SK-N-SH (cell line): ENCODE measurements at regions not wholly inside any gene's neighbourhood (a gene's known extent, or its start where the extent isn't known, plus 50 kb on each side); places are given as distances from the start of the nearest gene placed in this dataset.
"Not testable (repeated sequence)": the region's sequence is repeated elsewhere in the genome, so short reads cannot be mapped to it uniquely, and the experiment has no call there.

Experiments
- CTCF ChIA-PET: fragments of 300-600, 350-600 bp; formaldehyde crosslinking; extraction: SDS; loops from one replicate; lab custom pipeline; 2021; lab: Yijun Ruan, JAX
- POLR2A ChIA-PET: fragments of 350-600 bp; sonication (Branson Sonifier 250); formaldehyde crosslinking; extraction: SDS; loops from one replicate; lab custom pipeline; 2020; ENCODE audit warnings: antibody characterized with exemption, inconsistent platforms; lab: Yijun Ruan, JAX
- DNase-seq: peaks from one replicate; pipeline ENCODE4 v3.0.0; 2012
- H2AFZ ChIP-seq: fragments of 200-600 bp; sonication (generic); 2 replicates; pipeline ENCODE4 v1.8.1; 2016; ENCODE audit warnings: antibody characterized with exemption, mild to moderate bottlenecking, low read depth
- H3F3A ChIP-seq: fragments of 200-600 bp; sonication (generic); replicated peaks from 2 replicates; pipeline ENCODE3; 2016; ENCODE audit warnings: antibody characterized with exemption, mild to moderate bottlenecking; ENCODE audit not compliant: insufficient read depth
- H3K27ac ChIP-seq, 2 experiments: fragments of 200-500 bp in 1 of 2; fragments of 200-600 bp in 1 of 2; sonication (Bioruptor generic) in 1 of 2; sonication (generic), shearing (Covaris generic) in 1 of 2; 2 replicates each; pipeline versions ENCODE4 v1.5.1 to v1.6.1; 2014 to 2016; ENCODE audit warnings: low read depth in 2 of 2, inconsistent platforms in 1 of 2, low read length in 1 of 2, mild to moderate bottlenecking in 1 of 2, mixed read lengths in 1 of 2
- H3K27me3 ChIP-seq: fragments of 200-600 bp; sonication (generic), shearing (Covaris generic); 2 replicates; pipeline ENCODE4 v1.6.1; 2016; ENCODE audit warnings: mixed run types; ENCODE audit not compliant: insufficient read depth
- H3K36me3 ChIP-seq, 2 experiments: fragments of 200-500 bp in 1 of 2; fragments of 200-600 bp in 1 of 2; sonication (Bioruptor generic) in 1 of 2; sonication (generic) in 1 of 2; replicated peaks in 1 of 2; 2 replicates each; pipeline versions ENCODE3 to v1.5.1; 2014 to 2016; ENCODE audit warnings: low read length in 1 of 2, mild to moderate bottlenecking in 1 of 2; ENCODE audit not compliant: insufficient read depth in 2 of 2, control insufficient read depth in 1 of 2
- H3K4me1 ChIP-seq, 2 experiments: fragments of 200-500 bp in 1 of 2; fragments of 200-600 bp in 1 of 2; sonication (Bioruptor generic) in 1 of 2; sonication (generic), shearing (Covaris generic) in 1 of 2; 2 replicates each; pipeline versions ENCODE4 v1.5.1 to v1.6.1; 2014 to 2016; ENCODE audit warnings: low read depth in 1 of 2, low read length in 1 of 2, mixed run types in 1 of 2; ENCODE audit not compliant: insufficient read depth in 2 of 2, control insufficient read depth in 1 of 2
- H3K4me2 ChIP-seq: fragments of 200-600 bp; sonication (generic), shearing (Covaris generic); 2 replicates; pipeline ENCODE4 v1.6.1; 2017; ENCODE audit warnings: mixed run types
- H3K4me3 ChIP-seq, 2 experiments: fragments of 200-500 bp in 1 of 2; fragments of 200-600 bp in 1 of 2; sonication (Bioruptor generic) in 1 of 2; sonication (generic), shearing (Covaris generic) in 1 of 2; 2 replicates each; pipeline versions ENCODE4 v1.5.1 to v1.8.1; 2014 to 2016; ENCODE audit warnings: low read depth in 2 of 2, inconsistent platforms in 1 of 2, low read length in 1 of 2, mild to moderate bottlenecking in 1 of 2, mixed read lengths in 1 of 2, moderate library complexity in 1 of 2
- H3K79me2 ChIP-seq: fragments of 200-600 bp; sonication (generic); 2 replicates; pipeline ENCODE4 v1.8.1; 2017; ENCODE audit warnings: mild to moderate bottlenecking; ENCODE audit not compliant: insufficient read depth
- H3K9ac ChIP-seq: fragments of 200-600 bp; sonication (generic); 2 replicates; pipeline ENCODE4 v1.6.1; 2017; ENCODE audit warnings: mixed run types
- H3K9me2 ChIP-seq: fragments of 200-600 bp; sonication (generic); 2 replicates; pipeline ENCODE4 v1.6.1; 2017; ENCODE audit warnings: mixed run types
- H3K9me3 ChIP-seq: fragments of 200-600 bp; sonication (generic); 2 replicates; pipeline ENCODE4 v1.6.1; 2017; ENCODE audit warnings: mixed run types, mild to moderate bottlenecking, moderate library complexity
- H4K20me1 ChIP-seq: fragments of 200-600 bp; sonication (generic); 2 replicates; pipeline ENCODE4 v1.6.1; 2017; ENCODE audit warnings: mild to moderate bottlenecking, mixed run types; ENCODE audit not compliant: insufficient read depth
- FOSL2 ChIP-seq: IDR thresholded peaks from 2 replicates; pipeline ENCODE4 v1.4.0; 2012; ENCODE audit warnings: low read depth, mild to moderate bottlenecking, moderate library complexity, borderline replicate concordance
- GABPA ChIP-seq: IDR thresholded peaks from 2 replicates; pipeline ENCODE4 v1.4.0; 2012; ENCODE audit warnings: low read depth, mild to moderate bottlenecking
- GATA2 ChIP-seq: sonication (generic); formaldehyde crosslinking; IDR thresholded peaks from 2 replicates; pipeline ENCODE4 v1.5.0; 2020; ENCODE audit warnings: mild to moderate bottlenecking, missing genetic modification reagents
- JUND ChIP-seq: IDR thresholded peaks from 2 replicates; pipeline ENCODE4 v1.4.0; 2012
- WGBS: methylation state at CpG from one replicate; pipeline ENCODE4 v1.1.6; 2017; ENCODE audit warnings: low lambda C conversion rate; 5-methylcytosine and 5-hydroxymethylcytosine counted together
- TF ChIP-seq, protein P1 (sequence below): IDR thresholded peaks from 2 replicates; pipeline ENCODE4; 2012
- TF ChIP-seq, protein P2 (sequence below): IDR thresholded peaks from 2 replicates; pipeline ENCODE4 v1.4.0; 2012; ENCODE audit warnings: low read depth, borderline replicate concordance
- TF ChIP-seq, protein P3 (sequence below): fragments of 150-350 bp; IDR thresholded peaks from 2 replicates; pipeline ENCODE4 v1.6.1; 2016; ENCODE audit warnings: mild to moderate bottlenecking, low read depth, low read length

DNA sequence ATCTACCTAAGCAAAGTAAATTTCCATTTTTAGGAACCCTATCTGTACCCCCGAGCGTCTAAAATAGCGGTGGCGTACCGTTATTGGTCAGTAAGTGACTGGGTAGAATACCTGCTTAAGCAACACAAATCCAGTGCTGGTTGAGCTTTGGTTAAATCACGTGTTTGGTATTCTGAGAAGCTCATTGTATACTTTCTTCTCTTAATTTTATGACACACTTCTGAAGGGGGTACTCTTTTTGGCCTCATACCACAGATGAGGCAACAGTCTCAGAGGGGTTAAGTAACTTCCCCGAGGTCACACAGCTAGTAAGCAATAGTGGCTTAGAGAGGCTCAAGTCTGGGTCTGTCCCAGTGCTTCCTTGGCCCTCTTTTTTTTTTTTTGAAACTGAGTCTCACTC, 151.2 kb downstream of the TFAP2C start:
- WGBS, result 17% methylated on average over 7 of the region's 7 CpGs
- Histone ChIP-seq H3F3A (no peaks in the 10 kb centered on the region), H3K36me3 (no peaks in the 10 kb centered on the region), H3K4me2 (no peak overlapping the region), H3K27me3 (peaks cover 49% of the 10 kb centered on the region), H3K4me3 (no peak overlapping the region), H3K79me2 (no peaks in the 10 kb centered on the region), H3K9me2 (no peaks in the 10 kb centered on the region), H3K4me1 (no peaks in the 10 kb centered on the region)
- ChIA-PET CTCF (interaction anchor here (0.6 kb wide), 1 partner anchor 152 kb away, joined by 3 read pairs; no protein-coding TSS in a partner anchor), POLR2A (no interaction called here)
- no peak for DNase-seq
- TF ChIP-seq GATA2 (no peak), JUND (no peak)
- TF ChIP-seq, protein P1, sequence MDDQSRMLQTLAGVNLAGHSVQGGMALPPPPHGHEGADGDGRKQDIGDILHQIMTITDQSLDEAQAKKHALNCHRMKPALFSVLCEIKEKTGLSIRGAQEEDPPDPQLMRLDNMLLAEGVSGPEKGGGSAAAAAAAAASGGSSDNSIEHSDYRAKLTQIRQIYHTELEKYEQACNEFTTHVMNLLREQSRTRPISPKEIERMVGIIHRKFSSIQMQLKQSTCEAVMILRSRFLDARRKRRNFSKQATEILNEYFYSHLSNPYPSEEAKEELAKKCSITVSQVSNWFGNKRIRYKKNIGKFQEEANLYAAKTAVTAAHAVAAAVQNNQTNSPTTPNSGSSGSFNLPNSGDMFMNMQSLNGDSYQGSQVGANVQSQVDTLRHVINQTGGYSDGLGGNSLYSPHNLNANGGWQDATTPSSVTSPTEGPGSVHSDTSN, result no peak
- TF ChIP-seq, protein P2, sequence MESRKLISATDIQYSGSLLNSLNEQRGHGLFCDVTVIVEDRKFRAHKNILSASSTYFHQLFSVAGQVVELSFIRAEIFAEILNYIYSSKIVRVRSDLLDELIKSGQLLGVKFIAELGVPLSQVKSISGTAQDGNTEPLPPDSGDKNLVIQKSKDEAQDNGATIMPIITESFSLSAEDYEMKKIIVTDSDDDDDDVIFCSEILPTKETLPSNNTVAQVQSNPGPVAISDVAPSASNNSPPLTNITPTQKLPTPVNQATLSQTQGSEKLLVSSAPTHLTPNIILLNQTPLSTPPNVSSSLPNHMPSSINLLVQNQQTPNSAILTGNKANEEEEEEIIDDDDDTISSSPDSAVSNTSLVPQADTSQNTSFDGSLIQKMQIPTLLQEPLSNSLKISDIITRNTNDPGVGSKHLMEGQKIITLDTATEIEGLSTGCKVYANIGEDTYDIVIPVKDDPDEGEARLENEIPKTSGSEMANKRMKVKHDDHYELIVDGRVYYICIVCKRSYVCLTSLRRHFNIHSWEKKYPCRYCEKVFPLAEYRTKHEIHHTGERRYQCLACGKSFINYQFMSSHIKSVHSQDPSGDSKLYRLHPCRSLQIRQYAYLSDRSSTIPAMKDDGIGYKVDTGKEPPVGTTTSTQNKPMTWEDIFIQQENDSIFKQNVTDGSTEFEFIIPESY, result no peak
- TF ChIP-seq, all 33 proteins: peak for 0
- Histone ChIP-seq H2AFZ (no peak overlapping the region), H4K20me1 (no peaks in the 10 kb centered on the region), H3K9me3 (no peaks in the 10 kb centered on the region), H3K9ac (no peak overlapping the region), H3K27ac (no peak overlapping the region)

GRCh38 chr20:56781108-56781739, 152.1 kb downstream of the TFAP2C start:
- H3K27me3 ChIP-seq, result peaks cover 41% of the 10 kb centered on the region
- DNase-seq, result no peak
- H3K9ac ChIP-seq, result no peak overlapping the region
- no peaks in the 10 kb centered on the region for H4K20me1 ChIP-seq
- H3K79me2 ChIP-seq, result no peaks in the 10 kb centered on the region
- ChIA-PET CTCF (interaction anchor here (0.8 kb wide), 1 partner anchor 10 kb away, joined by 3 read pairs; no protein-coding TSS in a partner anchor), POLR2A (no interaction called here)
- no peak overlapping the region for H3K4me2 ChIP-seq
- no peaks in the 10 kb centered on the region for H3F3A ChIP-seq
- H3K36me3 ChIP-seq, result no peaks in the 10 kb centered on the region
- no peak overlapping the region for H3K4me3 ChIP-seq
- TF ChIP-seq FOSL2, result no peak
- TF ChIP-seq, protein P3, sequence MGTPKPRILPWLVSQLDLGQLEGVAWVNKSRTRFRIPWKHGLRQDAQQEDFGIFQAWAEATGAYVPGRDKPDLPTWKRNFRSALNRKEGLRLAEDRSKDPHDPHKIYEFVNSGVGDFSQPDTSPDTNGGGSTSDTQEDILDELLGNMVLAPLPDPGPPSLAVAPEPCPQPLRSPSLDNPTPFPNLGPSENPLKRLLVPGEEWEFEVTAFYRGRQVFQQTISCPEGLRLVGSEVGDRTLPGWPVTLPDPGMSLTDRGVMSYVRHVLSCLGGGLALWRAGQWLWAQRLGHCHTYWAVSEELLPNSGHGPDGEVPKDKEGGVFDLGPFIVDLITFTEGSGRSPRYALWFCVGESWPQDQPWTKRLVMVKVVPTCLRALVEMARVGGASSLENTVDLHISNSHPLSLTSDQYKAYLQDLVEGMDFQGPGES, result no peak
- no peak for TF ChIP-seq GABPA
- TF ChIP-seq, protein P2, result no peak
- H2AFZ ChIP-seq, result no peak overlapping the region
- H3K9me3 ChIP-seq, result no peaks in the 10 kb centered on the region
- H3K4me1 ChIP-seq, result no peaks in the 10 kb centered on the region
- H3K27ac ChIP-seq, result no peak overlapping the region
- H3K9me2 ChIP-seq, result no peaks in the 10 kb centered on the region
- WGBS, result 4% methylated on average over 12 of the region's 12 CpGs

GRCh38 chr20:56781987-56782560, 153.0 kb downstream of the TFAP2C start:
- H3K36me3 ChIP-seq, H3K9me2 ChIP-seq, H4K20me1 ChIP-seq, H3K9me3 ChIP-seq, H3K4me2 ChIP-seq, H3K79me2 ChIP-seq, DNase-seq, CTCF ChIA-PET, H3K4me1 ChIP-seq, H3K27ac ChIP-seq, H3K4me3 ChIP-seq, H2AFZ ChIP-seq, H3K9ac ChIP-seq, H3F3A ChIP-seq, POLR2A ChIA-PET: not testable (repeated sequence)
- WGBS, result 17% methylated on average over 1 of the region's 2 CpGs
- H3K27me3 ChIP-seq, result peaks cover 41% of the 10 kb centered on the region

DNA sequence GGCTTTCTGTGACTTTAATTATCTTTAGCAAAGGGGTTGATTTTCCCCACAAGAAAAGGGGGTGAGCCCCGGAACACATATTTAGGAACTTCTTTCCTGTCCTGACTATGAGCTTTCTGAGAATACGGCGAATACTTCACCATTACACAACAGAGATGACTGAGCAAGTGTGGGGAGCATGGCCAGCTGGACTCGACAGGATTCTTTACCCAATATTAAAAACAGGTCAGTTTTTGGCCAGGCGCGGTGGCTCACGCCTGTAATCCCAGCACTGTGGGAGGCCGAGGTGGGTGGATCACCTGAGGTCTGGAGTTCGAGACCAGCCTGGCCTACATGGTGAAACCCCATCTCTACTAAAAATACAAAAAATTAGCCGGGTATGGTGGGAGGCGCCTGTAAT, 153.7 kb downstream of the TFAP2C start:
- 45% methylated on average over 11 of the region's 11 CpGs for WGBS
- CTCF ChIA-PET, result interaction anchor here (0.7 kb wide), 1 partner anchor 60 kb away, joined by 3 read pairs; no protein-coding TSS in a partner anchor
- H3F3A ChIP-seq, H3K9ac ChIP-seq, H3K79me2 ChIP-seq, DNase-seq, H3K9me2 ChIP-seq, H3K36me3 ChIP-seq, H3K4me1 ChIP-seq, POLR2A ChIA-PET, H4K20me1 ChIP-seq, H3K9me3 ChIP-seq, H2AFZ ChIP-seq, H3K4me2 ChIP-seq, H3K27ac ChIP-seq, H3K4me3 ChIP-seq: not testable (repeated sequence)
- H3K27me3 ChIP-seq, result peaks cover 41% of the 10 kb centered on the region
